Fibroblast of lung (primary cell): ENCODE measurements at regions not wholly inside any gene's neighbourhood (a gene's known extent, or its start where the extent isn't known, plus 50 kb on each side); places are given as distances from the start of the nearest gene placed in this dataset.

Experiments used
- DNase-seq, 2 donors: peaks; one replicate each; pipeline versions ENCODE4 v3.0.0 to v3.0.0-alpha.2; 2010; ENCODE audit warnings: low read depth in 2 of 2
- H2AFZ ChIP-seq: 2 replicates; pipeline ENCODE4 v1.5.1; 2012; ENCODE audit warnings: low read length, control low read depth, inconsistent platforms
- H3K27ac ChIP-seq: 2 replicates; pipeline ENCODE4 v1.5.1; 2011; ENCODE audit warnings: low read length, control low read depth; ENCODE audit not compliant: insufficient read depth
- H3K27me3 ChIP-seq: 2 replicates; pipeline ENCODE4 v1.5.1; 2011; ENCODE audit warnings: mild to moderate bottlenecking, low read length; ENCODE audit not compliant: control insufficient read depth, insufficient read depth
- H3K36me3 ChIP-seq: 2 replicates; pipeline ENCODE4 v1.5.1; 2011; ENCODE audit warnings: low read length; ENCODE audit not compliant: control insufficient read depth, insufficient read depth
- H3K4me1 ChIP-seq: 2 replicates; pipeline ENCODE4 v1.5.1; 2011; ENCODE audit warnings: low read length; ENCODE audit not compliant: control insufficient read depth, insufficient read depth; ENCODE audit errors: extremely low read depth
- H3K4me2 ChIP-seq: 2 replicates; pipeline ENCODE4 v1.5.1; 2011; ENCODE audit warnings: low read length, control low read depth; ENCODE audit not compliant: insufficient read depth; ENCODE audit errors: extremely low read depth
- H3K4me3 ChIP-seq, 4 experiments: fragments of 200-600 bp in 1 of 4; sonication (generic) in 1 of 4; replicated peaks in 1 of 4; 2 replicates each; pipeline ENCODE4 v1.5.1; 2011 to 2016; ENCODE audit warnings: low read length in 4 of 4, low read depth in 3 of 4, mild to moderate bottlenecking in 3 of 4, control low read depth in 2 of 4, inconsistent platforms in 1 of 4, mixed read lengths in 1 of 4; ENCODE audit not compliant: insufficient read depth in 1 of 4; ENCODE audit errors: control extremely low read depth in 1 of 4
- H3K79me2 ChIP-seq: 2 replicates; pipeline ENCODE4 v1.5.1; 2012; ENCODE audit warnings: mild to moderate bottlenecking, low read length, inconsistent platforms; ENCODE audit not compliant: control insufficient read depth, insufficient read depth
- H3K9ac ChIP-seq: 2 replicates; pipeline ENCODE4 v1.5.1; 2011; ENCODE audit warnings: mild to moderate bottlenecking, low read length, control low read depth; ENCODE audit not compliant: insufficient read depth
- H3K9me3 ChIP-seq: 2 replicates; pipeline ENCODE4 v1.5.1; 2012; ENCODE audit warnings: low read depth, low read length; ENCODE audit not compliant: control insufficient read depth, insufficient read depth
- H4K20me1 ChIP-seq: 2 replicates; pipeline ENCODE4 v1.5.1; 2011; ENCODE audit warnings: low read length; ENCODE audit not compliant: control insufficient read depth, insufficient read depth; ENCODE audit errors: extremely low read depth
- EZH2 ChIP-seq: IDR thresholded peaks from 2 replicates; pipeline ENCODE4 v1.5.1; 2012; ENCODE audit warnings: low read length, control low read depth, mild to moderate bottlenecking; ENCODE audit errors: missing control alignments
- TF ChIP-seq, protein P1 (sequence below), 2 donors: IDR thresholded peaks in 1 of 2; conservative IDR thresholded peaks in 1 of 2; 1 replicate in 1 of 2; 2 replicates in 1 of 2; pipeline ENCODE4 v1.5.1; 2011 to 2012; ENCODE audit warnings: low read length in 2 of 2, control low read depth in 1 of 2, inconsistent platforms in 1 of 2, low read depth in 1 of 2, mild to moderate bottlenecking in 1 of 2

DNA sequence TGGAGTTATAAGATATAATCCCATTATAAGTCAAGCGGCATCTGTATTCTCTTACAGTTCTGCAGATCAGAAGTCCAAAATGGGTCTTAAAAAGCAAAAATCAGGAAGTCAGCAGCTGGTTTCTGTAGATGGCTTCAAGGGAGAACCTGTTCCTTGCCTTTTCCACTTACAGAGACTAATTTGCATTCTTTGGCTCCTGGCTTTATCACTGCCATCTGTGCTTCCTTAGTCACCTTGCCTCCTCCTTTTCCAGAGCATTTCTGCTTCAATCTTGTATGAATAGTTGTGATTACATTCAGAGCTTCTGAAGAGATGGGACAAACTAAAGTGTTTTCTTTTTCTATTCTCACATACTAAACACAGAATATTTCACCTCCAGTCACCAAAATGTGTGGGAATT lies 647.3 kb upstream of the GRAMD2B start:
- Histone ChIP-seq H3K9me3 (no peaks in the 10 kb centered on the region), H4K20me1 (no peaks in the 10 kb centered on the region), H3K27me3 (no peaks in the 10 kb centered on the region), H3K79me2 (no peaks in the 10 kb centered on the region), H3K36me3 (no peaks in the 10 kb centered on the region), H2AFZ (no peak overlapping the region), H3K4me1 (no peaks in the 10 kb centered on the region), H3K4me2 (no peak overlapping the region), H3K9ac (no peak overlapping the region), H3K4me3 (no peak overlapping the region), H3K27ac (no peak overlapping the region)
- TF ChIP-seq, protein P1, sequence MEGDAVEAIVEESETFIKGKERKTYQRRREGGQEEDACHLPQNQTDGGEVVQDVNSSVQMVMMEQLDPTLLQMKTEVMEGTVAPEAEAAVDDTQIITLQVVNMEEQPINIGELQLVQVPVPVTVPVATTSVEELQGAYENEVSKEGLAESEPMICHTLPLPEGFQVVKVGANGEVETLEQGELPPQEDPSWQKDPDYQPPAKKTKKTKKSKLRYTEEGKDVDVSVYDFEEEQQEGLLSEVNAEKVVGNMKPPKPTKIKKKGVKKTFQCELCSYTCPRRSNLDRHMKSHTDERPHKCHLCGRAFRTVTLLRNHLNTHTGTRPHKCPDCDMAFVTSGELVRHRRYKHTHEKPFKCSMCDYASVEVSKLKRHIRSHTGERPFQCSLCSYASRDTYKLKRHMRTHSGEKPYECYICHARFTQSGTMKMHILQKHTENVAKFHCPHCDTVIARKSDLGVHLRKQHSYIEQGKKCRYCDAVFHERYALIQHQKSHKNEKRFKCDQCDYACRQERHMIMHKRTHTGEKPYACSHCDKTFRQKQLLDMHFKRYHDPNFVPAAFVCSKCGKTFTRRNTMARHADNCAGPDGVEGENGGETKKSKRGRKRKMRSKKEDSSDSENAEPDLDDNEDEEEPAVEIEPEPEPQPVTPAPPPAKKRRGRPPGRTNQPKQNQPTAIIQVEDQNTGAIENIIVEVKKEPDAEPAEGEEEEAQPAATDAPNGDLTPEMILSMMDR (conservative IDR thresholded peaks at IDR 0.05 in 1 of 2, IDR thresholded peaks at IDR 0.05 in 1 of 2; ENCODE audit: low read depth in 1 of 2, low read length in 2 of 2): no peak
- TF ChIP-seq EZH2: no peak
- no peak for DNase-seq

DNA sequence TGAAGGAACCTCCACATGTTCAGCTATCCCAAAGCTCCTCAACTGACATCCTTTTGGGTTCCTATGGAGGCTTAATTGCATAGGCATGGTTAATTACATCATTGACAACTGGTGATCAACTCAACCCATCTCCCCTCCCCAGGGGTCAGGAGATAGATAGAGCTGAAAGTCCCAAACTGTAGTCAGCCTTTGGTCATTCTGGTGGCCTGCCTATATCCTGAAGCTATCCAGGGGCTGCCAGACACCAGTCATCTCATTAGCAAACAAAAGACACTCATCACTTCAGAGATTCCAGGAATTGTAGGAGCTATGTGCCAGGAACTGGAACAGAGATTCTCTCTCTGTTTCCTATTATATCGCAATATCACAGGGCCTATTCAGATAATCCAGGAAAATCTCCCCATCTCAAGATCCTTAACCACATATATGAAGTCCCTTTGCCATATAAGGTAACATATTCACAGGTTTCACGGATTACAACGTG lies 646.5 kb upstream of the GRAMD2B start:
- Histone ChIP-seq H3K4me2 (no peak overlapping the region), H3K27ac (no peak overlapping the region), H3K79me2 (no peaks in the 10 kb centered on the region), H3K27me3 (no peaks in the 10 kb centered on the region), H3K4me3 (no peak overlapping the region), H3K36me3 (no peaks in the 10 kb centered on the region), H2AFZ (no peak overlapping the region), H3K9ac (no peak overlapping the region), H4K20me1 (no peaks in the 10 kb centered on the region), H3K9me3 (no peaks in the 10 kb centered on the region), H3K4me1 (no peaks in the 10 kb centered on the region)
- TF ChIP-seq EZH2: no peak
- TF ChIP-seq, protein P1 (conservative IDR thresholded peaks at IDR 0.05 in 1 of 2, IDR thresholded peaks at IDR 0.05 in 1 of 2; ENCODE audit: low read depth in 1 of 2, low read length in 2 of 2): no peak
- no peak for DNase-seq

DNA sequence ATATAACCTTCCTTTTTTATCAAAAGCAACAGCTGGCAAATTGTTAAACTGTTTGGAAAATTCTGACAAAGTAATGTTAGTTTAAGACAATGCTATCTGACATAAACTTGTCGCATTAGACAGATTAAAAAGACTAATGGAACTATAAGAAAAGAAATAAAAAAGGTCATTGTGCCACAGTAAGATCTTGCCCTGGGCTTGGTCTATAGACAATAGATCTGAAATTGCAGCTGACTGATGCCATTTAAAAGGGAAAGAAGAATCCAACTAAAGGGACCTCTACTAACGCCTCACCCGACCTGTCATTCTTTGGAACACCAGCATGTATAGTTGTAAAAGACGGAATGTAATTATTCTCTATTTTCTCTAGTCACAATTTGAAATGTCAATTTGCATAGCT lies 644.4 kb upstream of the GRAMD2B start:
- Histone ChIP-seq H3K27ac (no peak overlapping the region), H3K36me3 (no peaks in the 10 kb centered on the region), H3K27me3 (no peaks in the 10 kb centered on the region), H3K9ac (no peak overlapping the region), H2AFZ (no peak overlapping the region), H4K20me1 (no peaks in the 10 kb centered on the region), H3K9me3 (no peaks in the 10 kb centered on the region), H3K4me3 (no peak overlapping the region), H3K79me2 (no peaks in the 10 kb centered on the region), H3K4me1 (no peaks in the 10 kb centered on the region), H3K4me2 (no peak overlapping the region)
- DNase-seq: no peak
- TF ChIP-seq EZH2: no peak
- TF ChIP-seq, protein P1 (conservative IDR thresholded peaks at IDR 0.05 in 1 of 2, IDR thresholded peaks at IDR 0.05 in 1 of 2; ENCODE audit: low read depth in 1 of 2, low read length in 2 of 2): no peak
